AG10803 (cell line): ENCODE measurements at regions not wholly inside any gene's neighbourhood (a gene's known extent, or its start where the extent isn't known, plus 50 kb on each side); places are given as distances from the start of the nearest gene placed in this dataset.

ENCODE experiments used
- DNase-seq: peaks from one replicate; pipeline ENCODE4 v3.0.0; 2010; ENCODE audit warnings: low read depth
- H3K4me3 ChIP-seq: 2 replicates; pipeline ENCODE4 v1.5.1; 2011; ENCODE audit warnings: mild to moderate bottlenecking, low read length, control low read depth
- TF ChIP-seq, protein P1 (sequence below): conservative IDR thresholded peaks from 2 replicates; pipeline ENCODE4 v1.5.1; 2011; ENCODE audit warnings: mild to moderate bottlenecking, low read length, control low read depth, inconsistent platforms

DNA sequence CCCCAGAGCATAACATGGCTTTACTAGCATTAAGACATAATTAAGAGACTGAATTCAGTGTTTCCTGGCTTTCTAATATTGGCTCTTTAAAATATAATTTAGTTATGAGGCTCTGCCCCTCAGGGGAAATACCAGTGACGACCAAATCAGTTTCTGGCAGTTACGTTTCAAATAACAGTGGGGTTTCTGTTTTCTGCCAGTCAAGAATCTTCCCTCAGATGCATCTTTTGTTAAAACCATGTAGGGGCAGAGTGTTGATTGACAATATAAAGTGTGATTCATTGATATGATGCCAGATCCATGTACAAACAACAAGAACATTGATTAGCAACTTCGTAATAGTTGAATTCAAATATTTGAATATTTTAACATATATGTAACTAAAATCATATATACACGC, 1169.7 kb downstream of the DIAPH3 start:
- TF ChIP-seq, protein P1, sequence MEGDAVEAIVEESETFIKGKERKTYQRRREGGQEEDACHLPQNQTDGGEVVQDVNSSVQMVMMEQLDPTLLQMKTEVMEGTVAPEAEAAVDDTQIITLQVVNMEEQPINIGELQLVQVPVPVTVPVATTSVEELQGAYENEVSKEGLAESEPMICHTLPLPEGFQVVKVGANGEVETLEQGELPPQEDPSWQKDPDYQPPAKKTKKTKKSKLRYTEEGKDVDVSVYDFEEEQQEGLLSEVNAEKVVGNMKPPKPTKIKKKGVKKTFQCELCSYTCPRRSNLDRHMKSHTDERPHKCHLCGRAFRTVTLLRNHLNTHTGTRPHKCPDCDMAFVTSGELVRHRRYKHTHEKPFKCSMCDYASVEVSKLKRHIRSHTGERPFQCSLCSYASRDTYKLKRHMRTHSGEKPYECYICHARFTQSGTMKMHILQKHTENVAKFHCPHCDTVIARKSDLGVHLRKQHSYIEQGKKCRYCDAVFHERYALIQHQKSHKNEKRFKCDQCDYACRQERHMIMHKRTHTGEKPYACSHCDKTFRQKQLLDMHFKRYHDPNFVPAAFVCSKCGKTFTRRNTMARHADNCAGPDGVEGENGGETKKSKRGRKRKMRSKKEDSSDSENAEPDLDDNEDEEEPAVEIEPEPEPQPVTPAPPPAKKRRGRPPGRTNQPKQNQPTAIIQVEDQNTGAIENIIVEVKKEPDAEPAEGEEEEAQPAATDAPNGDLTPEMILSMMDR: no peak
- DNase-seq: no peak
- no peak overlapping the region for H3K4me3 ChIP-seq

DNA sequence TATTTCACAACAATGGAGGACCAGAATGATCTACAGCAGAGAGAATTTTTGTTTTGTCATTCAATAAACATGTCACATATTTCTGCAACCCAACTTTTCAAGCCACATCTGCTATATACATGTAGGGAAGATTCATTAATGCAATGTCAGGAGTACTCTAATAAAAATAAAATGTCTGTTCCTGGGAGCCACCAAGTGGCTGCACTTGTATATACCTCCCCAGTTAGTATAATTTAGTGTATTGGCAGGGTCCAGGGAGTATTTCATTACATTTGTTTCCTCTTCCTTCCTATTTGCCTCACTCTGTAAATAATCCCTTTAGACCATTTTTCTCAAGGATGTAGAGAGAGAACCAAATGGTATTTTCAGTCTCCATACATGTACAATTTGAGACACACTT, 1169.0 kb downstream of the DIAPH3 start:
- TF ChIP-seq, protein P1: no peak
- DNase-seq: no peak
- H3K4me3 ChIP-seq: no peak overlapping the region

DNA sequence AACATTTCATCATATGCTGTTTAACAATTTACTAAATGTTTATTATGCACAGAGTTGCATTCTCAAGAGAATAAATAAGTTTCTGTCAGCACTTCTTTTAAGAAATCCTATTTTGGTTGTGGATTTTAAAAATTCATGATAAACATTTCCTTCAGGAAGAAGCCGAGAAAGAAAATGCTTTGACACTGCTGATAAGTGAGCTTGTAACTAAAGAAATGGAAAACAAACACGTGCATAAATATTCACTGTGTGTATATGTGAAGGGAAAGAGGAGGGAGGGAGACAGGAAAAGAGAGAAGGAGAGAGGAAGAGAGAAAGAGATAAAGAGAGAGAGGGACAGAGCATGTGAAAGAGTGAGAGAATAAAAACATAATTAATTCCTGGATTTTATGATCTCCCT, 1165.0 kb downstream of the DIAPH3 start:
- TF ChIP-seq, protein P1: no peak
- no peak for DNase-seq
- H3K4me3 ChIP-seq: no peak overlapping the region

DNA sequence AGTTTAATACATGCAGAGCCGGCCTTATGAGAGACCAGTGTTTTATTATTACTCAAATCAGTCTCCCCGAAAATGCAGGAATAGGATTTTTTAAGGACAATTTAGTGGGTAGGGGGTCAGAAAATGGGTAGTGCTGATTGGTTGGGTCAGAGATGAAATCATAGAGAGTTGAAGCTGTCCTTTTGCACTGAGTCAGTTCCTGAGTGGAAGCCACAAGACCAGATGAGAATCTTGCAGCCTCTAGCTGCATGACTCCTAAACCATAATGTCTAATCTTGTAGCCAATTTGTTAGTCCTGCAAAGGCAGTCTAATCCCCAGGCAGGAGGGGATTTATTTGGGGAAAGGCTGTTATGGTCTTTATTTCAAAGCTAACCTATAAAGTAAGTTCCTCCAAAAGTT, 1163.9 kb downstream of the DIAPH3 start:
- H3K4me3 ChIP-seq: no peak overlapping the region
- TF ChIP-seq, protein P1: no peak
- DNase-seq: no peak

DNA sequence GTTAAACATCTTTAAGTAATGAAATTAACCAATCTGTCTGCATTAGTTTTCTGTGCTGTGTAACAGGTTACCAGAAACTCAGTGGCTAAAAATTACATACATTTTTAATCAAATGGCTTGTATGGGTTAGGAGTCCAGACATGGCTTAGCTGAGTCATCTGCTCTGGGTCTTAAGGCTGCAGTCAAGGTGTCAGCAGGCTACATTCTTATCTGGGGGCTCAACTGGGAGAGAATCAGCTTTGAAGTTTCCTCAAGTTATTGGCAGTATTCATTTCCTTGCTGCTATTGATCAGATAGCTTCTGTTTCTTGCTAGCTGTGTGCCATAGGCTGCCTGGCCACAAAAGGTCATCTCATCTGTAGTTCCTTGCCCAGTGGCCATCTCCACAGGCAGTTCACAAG, 1163.0 kb downstream of the DIAPH3 start:
- no peak for DNase-seq
- TF ChIP-seq, protein P1: no peak
- H3K4me3 ChIP-seq: no peak overlapping the region

DNA sequence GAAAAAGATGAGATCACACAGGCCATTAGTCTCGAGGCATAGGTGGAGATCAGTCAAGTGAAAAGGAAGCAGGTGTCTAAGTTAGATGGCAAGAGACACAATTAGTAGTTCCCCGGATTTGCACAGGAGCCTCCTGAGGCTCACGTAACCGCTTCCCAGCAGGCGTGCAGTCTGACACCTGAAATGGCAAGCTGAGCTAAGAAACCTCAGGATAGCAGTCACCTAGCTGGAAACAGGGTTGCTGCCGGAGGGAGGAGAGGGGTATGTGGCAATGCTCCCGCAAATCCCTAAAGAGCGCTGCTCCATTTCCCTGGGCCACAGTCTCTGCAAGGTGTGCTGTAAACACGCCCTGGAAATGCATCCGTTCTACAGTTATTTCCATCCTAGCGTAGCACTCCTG, 1151.0 kb downstream of the DIAPH3 start:
- DNase-seq: no peak
- no peak overlapping the region for H3K4me3 ChIP-seq
- TF ChIP-seq, protein P1: no peak

DNA sequence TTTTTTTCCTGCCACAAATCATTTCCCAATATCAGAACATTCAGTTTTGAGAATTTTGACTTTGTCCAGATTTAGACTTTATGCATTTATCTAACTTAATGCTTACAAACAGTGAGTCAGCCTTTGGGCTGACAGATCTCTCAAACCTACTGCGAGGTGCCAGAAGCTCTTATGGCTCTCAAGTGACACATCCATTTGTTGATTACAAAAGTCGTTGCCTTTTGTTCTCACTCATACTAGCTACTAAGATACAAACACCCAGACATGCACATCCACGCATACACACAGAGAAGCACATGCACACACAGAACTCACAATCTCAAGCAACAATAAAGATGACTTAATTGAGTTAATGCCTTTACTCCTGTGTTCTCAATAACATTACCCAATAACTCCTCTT, 1147.5 kb downstream of the DIAPH3 start:
- TF ChIP-seq, protein P1: no peak
- H3K4me3 ChIP-seq: no peak overlapping the region
- no peak for DNase-seq
